Dedifferentiated amniotic fluid mesenchymal stem cell (primary cell): ENCODE measurements at regions not wholly inside any gene's neighbourhood (a gene's known extent, or its start where the extent isn't known, plus 50 kb on each side); places are given as distances from the start of the nearest gene placed in this dataset.
A peak's percentile ranks its signal among the peaks of the same experiment; 100 is the strongest.

Experiments
- DNase-seq: peaks from one replicate; pipeline ENCODE4 v3.0.0-alpha.2; 2016; ENCODE audit errors: extremely low spot score

- DNase-seq: peak; percentile 43
Observed at GRCh38 chr6:45741437-45742171, 274.1 kb downstream of the CLIC5 start.

DNA sequence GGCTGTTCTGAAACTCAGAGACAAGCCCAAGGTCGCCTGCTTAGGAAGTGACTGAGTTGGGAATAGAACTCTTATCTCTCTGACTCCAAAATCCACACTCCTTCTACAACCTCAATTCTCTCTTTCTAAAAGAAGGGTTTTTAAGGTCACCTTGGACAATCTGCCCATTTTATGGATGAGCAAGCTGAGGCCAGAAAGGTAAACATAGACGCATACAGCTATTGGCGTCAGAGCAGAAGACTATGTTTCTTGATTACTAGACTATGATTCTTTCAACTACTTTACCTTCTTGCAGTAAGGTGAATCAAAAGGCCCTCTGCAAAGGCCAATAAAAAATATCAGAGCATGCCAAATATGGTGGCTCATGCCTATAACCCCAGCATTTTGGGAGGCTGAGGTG lies 276.6 kb downstream of the CLIC5 start:
- DNase-seq: no peak

- DNase-seq: no peak
Observed at GRCh38 chr6:45738057-45738455, 277.6 kb downstream of the CLIC5 start.

DNA sequence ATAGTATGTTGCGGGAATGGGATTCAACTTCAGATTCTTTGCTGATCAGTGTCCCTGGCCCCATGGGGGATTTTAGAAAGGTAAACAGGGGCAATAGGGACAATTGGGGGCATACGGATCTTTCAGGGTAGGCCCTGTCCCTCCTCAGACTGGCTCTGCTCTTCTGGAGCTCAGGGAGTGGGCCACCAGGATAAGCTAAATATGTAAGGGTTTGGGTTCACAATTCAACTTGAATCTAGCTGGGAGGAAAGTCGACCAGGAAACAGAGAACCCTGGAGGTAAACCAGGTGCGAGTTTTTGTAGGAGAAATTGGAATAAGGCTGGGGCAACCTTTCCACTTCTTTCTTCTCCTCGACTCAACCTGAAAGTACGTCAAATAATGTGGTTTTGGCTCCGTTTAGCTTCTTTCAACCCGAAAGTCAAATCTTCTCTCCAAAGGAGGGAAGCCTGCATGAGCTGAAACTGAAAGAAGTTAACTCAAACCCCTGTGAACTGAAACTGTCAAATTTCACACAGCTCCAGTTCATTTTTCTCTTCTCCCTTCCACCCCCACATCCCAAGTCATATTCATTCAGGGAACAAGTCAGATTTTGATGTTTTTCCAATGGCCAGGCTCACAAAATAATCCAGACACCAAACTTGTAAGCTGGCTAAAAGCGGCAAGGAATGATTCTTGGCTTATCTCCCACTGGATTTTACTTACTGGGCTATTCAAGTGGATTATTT lies 278.2 kb downstream of the CLIC5 start:
- no peak for DNase-seq

DNA sequence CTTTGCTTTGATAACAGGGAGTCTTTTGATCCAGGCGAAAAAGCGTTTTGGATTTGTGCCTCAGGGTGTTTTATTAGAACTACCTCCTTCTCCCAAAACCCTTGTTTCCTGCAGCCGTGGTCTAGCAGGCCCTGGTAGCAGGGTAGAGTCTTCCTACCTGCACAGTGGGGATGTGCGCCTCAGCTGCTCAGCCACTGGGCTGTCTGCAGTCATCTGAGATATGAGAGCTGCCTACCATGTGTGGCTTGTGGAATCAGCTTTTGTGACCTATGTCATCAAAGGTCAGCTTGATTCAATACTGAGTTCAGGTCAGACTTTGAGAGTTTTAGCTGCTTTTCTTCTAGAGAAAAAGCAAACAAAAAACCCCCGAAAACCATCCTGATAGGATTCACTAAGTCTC lies 279.5 kb downstream of the CLIC5 start:
- no peak for DNase-seq

GRCh38 chr6:45732731-45733130 lies 282.9 kb downstream of the CLIC5 start:
- no peak for DNase-seq

GRCh38 chr6:45730232-45730631 lies 285.4 kb downstream of the CLIC5 start:
- no peak for DNase-seq

- DNase-seq: no peak
Observed at GRCh38 chr6:45728674-45729073, 287.0 kb downstream of the CLIC5 start.

DNA sequence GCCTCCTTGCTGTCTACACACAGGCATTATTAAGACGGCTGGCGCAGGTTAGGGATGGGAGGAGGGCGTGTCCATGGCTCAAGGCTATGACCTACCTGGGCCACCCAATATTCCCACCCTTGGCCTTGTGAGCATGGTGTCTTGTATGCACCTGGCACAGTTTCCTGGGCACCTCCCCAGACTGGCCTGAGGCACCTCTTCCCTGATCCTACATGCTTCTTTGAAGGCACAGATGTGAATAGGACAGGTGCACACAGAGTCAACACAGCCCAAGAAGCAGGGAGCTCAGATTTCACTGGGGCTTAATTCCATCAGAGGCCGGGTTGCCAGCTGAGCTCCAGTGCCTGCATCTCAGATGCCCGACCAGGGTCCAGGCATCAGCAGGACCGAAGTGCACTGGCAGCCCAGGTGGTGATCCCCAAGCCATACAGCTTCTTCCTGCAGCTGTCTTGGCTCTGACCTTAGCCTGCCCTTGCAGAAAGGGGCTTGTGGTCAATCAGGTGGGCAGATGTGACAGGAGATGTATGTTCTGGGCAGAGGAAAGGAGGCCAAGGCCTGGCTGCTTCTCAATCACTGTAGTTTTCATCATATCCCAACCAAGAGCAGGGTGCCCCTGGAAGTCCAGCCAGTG lies 287.7 kb downstream of the CLIC5 start:
- no peak for DNase-seq

GRCh38 chr6:45727228-45727627 lies 288.4 kb downstream of the CLIC5 start:
- no peak for DNase-seq

- no peak for DNase-seq
Observed at GRCh38 chr6:45726444-45726843, 289.2 kb downstream of the CLIC5 start.

- peak; percentile 39 for DNase-seq
Observed at GRCh38 chr6:45724511-45724910, 291.1 kb downstream of the CLIC5 start.

- no peak for DNase-seq
Observed at GRCh38 chr6:45724027-45724426, 291.6 kb downstream of the CLIC5 start.

GRCh38 chr6:45722876-45723275 lies 292.8 kb downstream of the CLIC5 start:
- DNase-seq: no peak

DNA sequence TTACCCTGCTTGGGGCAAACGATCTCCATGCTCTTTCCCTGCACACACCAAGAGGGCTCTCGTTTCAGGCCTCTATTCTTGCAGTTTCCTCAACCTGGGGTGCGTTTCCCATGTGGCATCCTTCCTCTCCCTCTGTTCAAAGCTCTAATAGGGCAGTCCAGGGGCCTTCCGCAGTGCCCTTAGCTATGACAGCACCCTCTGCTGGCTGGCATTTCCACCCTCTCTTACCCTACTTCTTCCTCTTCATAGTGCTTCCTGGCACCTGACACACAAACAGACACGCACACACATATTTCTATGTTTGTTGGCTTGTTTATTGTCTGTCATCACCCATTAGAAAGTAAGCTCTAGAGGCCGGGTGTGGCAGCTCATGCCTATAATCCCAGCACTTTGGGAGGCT lies 294.0 kb downstream of the CLIC5 start:
- DNase-seq: no peak

GRCh38 chr6:45718871-45719270 lies 296.8 kb downstream of the CLIC5 start:
- peak; percentile 29 for DNase-seq

- DNase-seq: no peak
Observed at GRCh38 chr6:45718131-45718530, 297.5 kb downstream of the CLIC5 start.

DNA sequence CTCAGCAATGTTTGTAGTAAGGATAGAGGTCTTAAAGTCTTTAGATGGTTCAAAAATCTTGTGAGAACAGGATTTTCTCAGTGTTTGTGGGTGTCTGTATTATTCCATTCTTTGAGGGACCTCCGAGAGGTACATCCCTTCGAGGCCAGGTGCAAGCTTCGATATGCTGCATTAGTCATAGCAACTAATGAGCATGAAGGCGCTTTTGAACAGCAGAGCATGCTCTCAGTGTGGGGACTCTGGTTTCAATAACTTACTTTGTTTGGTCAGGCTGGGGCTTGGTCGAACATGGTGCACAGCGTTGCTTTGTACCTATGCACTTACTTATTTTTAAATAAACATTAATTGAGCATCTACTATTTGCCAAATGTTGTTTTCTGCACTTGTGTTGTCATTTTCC lies 297.9 kb downstream of the CLIC5 start:
- no peak for DNase-seq

GRCh38 chr6:45717027-45717426 lies 298.6 kb downstream of the CLIC5 start:
- DNase-seq: no peak

DNA sequence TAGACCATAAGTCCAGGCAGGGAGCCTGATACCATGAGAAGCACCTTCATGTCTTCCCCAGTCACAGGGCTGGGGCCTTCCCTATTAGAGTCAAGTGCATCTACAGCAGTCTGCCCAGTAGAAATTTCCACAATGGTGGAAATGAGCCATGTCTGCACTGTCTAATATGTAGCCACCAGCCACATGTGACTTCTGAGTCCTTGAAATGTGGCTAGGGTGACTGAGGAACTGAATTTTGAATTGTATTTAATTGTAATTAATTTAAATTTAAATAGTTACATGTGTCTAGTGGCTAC lies 300.2 kb downstream of the CLIC5 start:
- no peak for DNase-seq

- peak; percentile 91 for DNase-seq
Observed at GRCh38 chr6:45714741-45715507, 300.7 kb downstream of the CLIC5 start.

DNA sequence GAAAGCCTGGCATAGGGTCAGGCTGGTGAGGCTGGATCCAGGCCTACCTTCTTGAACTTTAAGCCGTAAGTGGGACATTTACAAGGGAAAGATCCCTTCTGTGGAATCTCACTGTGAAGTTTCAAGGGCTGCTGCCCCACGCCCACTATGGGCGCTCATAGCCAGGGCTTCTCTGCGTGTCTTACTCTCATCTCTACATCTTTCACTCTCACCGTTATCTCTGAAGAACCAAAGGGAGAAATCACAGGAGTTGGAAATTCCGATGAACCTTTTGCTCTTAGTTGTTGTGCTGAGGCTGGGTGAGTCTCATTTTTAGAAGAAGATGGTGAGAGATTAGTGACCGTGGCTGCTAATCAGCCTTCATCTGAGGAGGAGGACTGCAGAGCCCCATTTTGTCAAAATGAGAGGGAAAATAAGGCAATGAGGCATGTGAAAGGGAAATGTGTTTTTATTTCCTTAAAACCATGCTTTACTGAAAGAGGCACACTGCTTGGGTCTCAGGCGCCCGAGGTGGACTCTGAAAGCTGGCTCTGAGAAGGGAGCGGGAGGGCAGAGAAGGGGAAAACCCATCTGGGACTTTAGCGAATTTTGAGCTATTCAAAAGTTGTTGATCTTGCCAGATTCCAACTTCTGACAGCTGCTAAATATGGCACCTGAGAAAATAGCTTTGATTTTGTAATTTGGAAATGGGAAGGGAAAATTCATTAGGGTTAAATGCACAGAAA lies 301.5 kb downstream of the CLIC5 start:
- no peak for DNase-seq
